ENCODE measurements at regions not wholly inside any gene's neighbourhood (a gene's known extent, or its start where the extent isn't known, plus 50 kb on each side); places are given as distances from the start of the nearest gene placed in this dataset.
A peak's percentile ranks its signal among the peaks of the same experiment; 100 is the strongest.

DNA sequence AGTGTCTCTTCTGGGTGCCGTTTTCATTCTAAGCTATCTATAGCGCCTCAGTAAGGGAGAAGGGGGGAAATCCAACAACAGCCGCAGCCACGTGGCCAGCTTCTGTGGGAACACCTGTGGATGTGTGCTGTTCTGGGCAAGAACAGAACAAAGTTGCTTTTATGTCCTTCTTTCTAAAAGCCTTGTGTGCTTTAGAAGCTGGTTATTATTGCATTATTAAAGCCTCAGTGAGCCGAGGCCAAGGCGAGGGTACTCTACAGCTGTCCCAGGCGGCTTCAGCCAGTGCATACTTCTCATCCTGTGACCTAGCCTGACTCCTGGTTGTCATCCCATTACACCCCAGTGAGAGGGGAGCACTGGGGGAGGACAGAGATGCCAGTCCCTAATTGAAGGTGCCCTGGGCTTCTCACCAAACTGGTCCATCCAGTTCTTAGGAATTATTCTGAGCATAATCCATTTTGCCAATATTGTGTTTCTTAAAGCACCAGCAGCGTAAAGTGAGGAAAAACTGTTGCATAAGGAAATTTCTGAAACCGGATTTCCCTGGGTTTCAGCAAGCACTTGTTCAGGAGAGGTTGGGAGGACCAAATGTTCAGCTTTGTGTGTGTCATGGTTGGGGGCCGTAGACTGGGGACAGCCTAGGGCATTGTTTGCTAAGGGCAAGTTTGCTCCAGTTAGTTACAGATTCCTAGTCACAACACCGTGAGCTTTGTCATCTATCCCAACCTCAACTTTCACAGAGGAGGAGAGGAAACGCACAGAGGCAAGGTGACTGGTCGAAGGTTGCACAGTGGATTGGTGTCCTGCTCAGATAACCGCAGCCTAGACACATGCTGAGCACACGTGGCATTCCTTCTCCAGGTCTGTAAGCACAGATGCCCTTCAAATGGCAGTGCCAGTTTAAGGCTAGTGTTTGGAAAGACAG lies 61.0 kb upstream of the ATP1A1 start:
- Histone ChIP-seq H2AFZ (ENCODE audit: low read depth, low read length) (peak overlapping the region; percentile 34; the same call in 1 of the 2 replicates), H3K36me3 (ENCODE audit: control insufficient read depth, insufficient read depth, low read length) (no peaks in the 10 kb centered on the region), H3K4me1 (replicated peaks in 1 of 2; ENCODE audit: control insufficient read depth in 2 of 2, insufficient read depth in 2 of 2, low read length in 2 of 2) (no peaks in the 10 kb centered on the region), H3K4me3 (no peak overlapping the region), H3K27ac (ENCODE audit: extremely low read depth, low read depth, low read length) (no peak overlapping the region), H3K9me3 (replicated peaks; ENCODE audit: control insufficient read depth, insufficient read depth, low read depth, low read length) (no peaks in the 10 kb centered on the region), H3K9ac (ENCODE audit: insufficient read depth in 1 of 2, low read depth in 2 of 2, low read length in 2 of 2) (peak overlapping the region in 1 of 2 experiments; percentile 29; a peak in 1 of 4 replicates), H4K20me1 (replicated peaks; ENCODE audit: control insufficient read depth, insufficient read depth, low read length) (no peaks in the 10 kb centered on the region), H3K27me3 (ENCODE audit: control insufficient read depth in 2 of 2, insufficient read depth in 2 of 2, low read length in 2 of 2) (peaks cover 0 to 5% of the 10 kb centered on the region in 2 experiments; a peak in 2 of 5 replicates), H3K79me2 (ENCODE audit: control insufficient read depth, insufficient read depth, low read length) (no peaks in the 10 kb centered on the region), H3K4me2 (ENCODE audit: insufficient read depth, low read length) (no peak overlapping the region), H3K9me1 (ENCODE audit: control insufficient read depth, insufficient read depth, low read length) (no peaks in the 10 kb centered on the region)
- no peak for FAIRE-seq
- in situ Hi-C loops (cut with MboI) (no loop called here), intact Hi-C loops (cut with micrococcal nuclease) (no loop called here)
- DNase-seq (ENCODE audit: extremely low read depth in 1 of 4, low spot score in 3 of 4) = no peak
- POLR2A ChIA-PET = interaction anchor here (0.5 to 1.8 kb wide), 4 partner anchors 10 to 148 kb away, joined by 3 to 6 read pairs (median 4); no protein-coding TSS in a partner anchor
- ATAC-seq = peak; percentile 55
- 13% methylated on average over 15 of the region's 15 CpGs for WGBS (ENCODE audit: insufficient coverage, low coverage, missing lambda C conversion rate)
- CTCF ChIA-PET (ENCODE audit: low intra/inter-chr PET ratio) = no interaction called here
- no TSS peak for BruUV-seq (replicated peaks)
- TF ChIP-seq BRD4 (IDR thresholded peaks at IDR 0.05) (no peak), ZSCAN32 (CRISPR knock-in tag; IDR thresholded peaks at IDR 0.05) (no peak), L3MBTL2 (IDR thresholded peaks at IDR 0.05) (peak; percentile 55), NCOR1 (IDR thresholded peaks at IDR 0.05) (no peak), MYC (IDR thresholded peaks at IDR 0.05; ENCODE audit: low read depth, low read length) (peak; percentile 44; the same call in 1 of the 2 replicates), MYC (CRISPR knock-in tag; IDR thresholded peaks at IDR 0.05; ENCODE audit: borderline replicate concordance, low read depth) (no peak)
- TF ChIP-seq, protein P1, sequence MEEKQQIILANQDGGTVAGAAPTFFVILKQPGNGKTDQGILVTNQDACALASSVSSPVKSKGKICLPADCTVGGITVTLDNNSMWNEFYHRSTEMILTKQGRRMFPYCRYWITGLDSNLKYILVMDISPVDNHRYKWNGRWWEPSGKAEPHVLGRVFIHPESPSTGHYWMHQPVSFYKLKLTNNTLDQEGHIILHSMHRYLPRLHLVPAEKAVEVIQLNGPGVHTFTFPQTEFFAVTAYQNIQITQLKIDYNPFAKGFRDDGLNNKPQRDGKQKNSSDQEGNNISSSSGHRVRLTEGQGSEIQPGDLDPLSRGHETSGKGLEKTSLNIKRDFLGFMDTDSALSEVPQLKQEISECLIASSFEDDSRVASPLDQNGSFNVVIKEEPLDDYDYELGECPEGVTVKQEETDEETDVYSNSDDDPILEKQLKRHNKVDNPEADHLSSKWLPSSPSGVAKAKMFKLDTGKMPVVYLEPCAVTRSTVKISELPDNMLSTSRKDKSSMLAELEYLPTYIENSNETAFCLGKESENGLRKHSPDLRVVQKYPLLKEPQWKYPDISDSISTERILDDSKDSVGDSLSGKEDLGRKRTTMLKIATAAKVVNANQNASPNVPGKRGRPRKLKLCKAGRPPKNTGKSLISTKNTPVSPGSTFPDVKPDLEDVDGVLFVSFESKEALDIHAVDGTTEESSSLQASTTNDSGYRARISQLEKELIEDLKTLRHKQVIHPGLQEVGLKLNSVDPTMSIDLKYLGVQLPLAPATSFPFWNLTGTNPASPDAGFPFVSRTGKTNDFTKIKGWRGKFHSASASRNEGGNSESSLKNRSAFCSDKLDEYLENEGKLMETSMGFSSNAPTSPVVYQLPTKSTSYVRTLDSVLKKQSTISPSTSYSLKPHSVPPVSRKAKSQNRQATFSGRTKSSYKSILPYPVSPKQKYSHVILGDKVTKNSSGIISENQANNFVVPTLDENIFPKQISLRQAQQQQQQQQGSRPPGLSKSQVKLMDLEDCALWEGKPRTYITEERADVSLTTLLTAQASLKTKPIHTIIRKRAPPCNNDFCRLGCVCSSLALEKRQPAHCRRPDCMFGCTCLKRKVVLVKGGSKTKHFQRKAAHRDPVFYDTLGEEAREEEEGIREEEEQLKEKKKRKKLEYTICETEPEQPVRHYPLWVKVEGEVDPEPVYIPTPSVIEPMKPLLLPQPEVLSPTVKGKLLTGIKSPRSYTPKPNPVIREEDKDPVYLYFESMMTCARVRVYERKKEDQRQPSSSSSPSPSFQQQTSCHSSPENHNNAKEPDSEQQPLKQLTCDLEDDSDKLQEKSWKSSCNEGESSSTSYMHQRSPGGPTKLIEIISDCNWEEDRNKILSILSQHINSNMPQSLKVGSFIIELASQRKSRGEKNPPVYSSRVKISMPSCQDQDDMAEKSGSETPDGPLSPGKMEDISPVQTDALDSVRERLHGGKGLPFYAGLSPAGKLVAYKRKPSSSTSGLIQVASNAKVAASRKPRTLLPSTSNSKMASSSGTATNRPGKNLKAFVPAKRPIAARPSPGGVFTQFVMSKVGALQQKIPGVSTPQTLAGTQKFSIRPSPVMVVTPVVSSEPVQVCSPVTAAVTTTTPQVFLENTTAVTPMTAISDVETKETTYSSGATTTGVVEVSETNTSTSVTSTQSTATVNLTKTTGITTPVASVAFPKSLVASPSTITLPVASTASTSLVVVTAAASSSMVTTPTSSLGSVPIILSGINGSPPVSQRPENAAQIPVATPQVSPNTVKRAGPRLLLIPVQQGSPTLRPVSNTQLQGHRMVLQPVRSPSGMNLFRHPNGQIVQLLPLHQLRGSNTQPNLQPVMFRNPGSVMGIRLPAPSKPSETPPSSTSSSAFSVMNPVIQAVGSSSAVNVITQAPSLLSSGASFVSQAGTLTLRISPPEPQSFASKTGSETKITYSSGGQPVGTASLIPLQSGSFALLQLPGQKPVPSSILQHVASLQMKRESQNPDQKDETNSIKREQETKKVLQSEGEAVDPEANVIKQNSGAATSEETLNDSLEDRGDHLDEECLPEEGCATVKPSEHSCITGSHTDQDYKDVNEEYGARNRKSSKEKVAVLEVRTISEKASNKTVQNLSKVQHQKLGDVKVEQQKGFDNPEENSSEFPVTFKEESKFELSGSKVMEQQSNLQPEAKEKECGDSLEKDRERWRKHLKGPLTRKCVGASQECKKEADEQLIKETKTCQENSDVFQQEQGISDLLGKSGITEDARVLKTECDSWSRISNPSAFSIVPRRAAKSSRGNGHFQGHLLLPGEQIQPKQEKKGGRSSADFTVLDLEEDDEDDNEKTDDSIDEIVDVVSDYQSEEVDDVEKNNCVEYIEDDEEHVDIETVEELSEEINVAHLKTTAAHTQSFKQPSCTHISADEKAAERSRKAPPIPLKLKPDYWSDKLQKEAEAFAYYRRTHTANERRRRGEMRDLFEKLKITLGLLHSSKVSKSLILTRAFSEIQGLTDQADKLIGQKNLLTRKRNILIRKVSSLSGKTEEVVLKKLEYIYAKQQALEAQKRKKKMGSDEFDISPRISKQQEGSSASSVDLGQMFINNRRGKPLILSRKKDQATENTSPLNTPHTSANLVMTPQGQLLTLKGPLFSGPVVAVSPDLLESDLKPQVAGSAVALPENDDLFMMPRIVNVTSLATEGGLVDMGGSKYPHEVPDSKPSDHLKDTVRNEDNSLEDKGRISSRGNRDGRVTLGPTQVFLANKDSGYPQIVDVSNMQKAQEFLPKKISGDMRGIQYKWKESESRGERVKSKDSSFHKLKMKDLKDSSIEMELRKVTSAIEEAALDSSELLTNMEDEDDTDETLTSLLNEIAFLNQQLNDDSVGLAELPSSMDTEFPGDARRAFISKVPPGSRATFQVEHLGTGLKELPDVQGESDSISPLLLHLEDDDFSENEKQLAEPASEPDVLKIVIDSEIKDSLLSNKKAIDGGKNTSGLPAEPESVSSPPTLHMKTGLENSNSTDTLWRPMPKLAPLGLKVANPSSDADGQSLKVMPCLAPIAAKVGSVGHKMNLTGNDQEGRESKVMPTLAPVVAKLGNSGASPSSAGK (IDR thresholded peaks at IDR 0.05) = 0 out of 2 replicates have a peak, but pooled peaks have one; percentile 14
- TF ChIP-seq, protein P2, sequence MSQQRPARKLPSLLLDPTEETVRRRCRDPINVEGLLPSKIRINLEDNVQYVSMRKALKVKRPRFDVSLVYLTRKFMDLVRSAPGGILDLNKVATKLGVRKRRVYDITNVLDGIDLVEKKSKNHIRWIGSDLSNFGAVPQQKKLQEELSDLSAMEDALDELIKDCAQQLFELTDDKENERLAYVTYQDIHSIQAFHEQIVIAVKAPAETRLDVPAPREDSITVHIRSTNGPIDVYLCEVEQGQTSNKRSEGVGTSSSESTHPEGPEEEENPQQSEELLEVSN (IDR thresholded peaks at IDR 0.05; ENCODE audit: borderline replicate concordance in 1 of 2, extremely low read depth in 1 of 2, insufficient read depth in 1 of 2, insufficient read length in 1 of 2, low read depth in 1 of 2, low read length in 1 of 2, poor library complexity in 1 of 2, severe bottlenecking in 1 of 2) = peak in 1 of 2 experiments; percentile 74

All from K562 (cell line).